ENCODE measurements at regions not wholly inside any gene's neighbourhood (a gene's known extent, or its start where the extent isn't known, plus 50 kb on each side); places are given as distances from the start of the nearest gene placed in this dataset.

DNA sequence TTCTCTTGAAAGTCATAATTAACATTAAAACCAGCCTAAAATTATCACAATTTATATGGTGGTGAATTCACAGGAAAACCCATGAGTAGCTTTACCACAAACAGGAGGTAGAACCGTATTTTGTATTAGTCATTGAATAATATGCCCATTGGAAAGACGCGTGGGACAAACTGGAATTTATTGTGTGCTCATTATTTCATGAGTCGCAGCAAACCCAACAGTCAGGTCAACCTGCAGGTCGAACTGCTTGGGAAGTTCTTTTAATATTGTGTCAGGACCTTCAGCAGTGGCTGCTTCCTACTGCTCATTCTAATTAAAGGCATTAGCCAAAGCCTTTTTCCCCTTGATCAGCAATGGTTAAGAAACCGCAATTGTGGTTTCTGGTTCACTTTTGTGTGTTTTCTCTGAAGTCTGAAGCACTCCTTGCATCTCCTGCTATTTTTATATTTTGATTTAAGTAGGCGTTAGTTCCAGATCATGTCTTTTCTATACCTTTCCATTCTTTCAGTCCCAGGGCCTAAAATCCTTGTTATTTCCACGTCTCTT lies 100.1 kb downstream of the RAB11FIP2 start:
- DNase-seq (ENCODE audit: low read depth) = peak; percentile 59
- no peak for FAIRE-seq
- Histone ChIP-seq H3K27me3 (ENCODE audit: control insufficient read depth, insufficient read depth, low read length) (no peaks in the 10 kb centered on the region), H3K4me3 (ENCODE audit: low read depth, low read length) (no peak overlapping the region), H3K36me3 (ENCODE audit: control insufficient read depth, insufficient read depth, low read length) (no peaks in the 10 kb centered on the region)
- TF ChIP-seq, protein P1, sequence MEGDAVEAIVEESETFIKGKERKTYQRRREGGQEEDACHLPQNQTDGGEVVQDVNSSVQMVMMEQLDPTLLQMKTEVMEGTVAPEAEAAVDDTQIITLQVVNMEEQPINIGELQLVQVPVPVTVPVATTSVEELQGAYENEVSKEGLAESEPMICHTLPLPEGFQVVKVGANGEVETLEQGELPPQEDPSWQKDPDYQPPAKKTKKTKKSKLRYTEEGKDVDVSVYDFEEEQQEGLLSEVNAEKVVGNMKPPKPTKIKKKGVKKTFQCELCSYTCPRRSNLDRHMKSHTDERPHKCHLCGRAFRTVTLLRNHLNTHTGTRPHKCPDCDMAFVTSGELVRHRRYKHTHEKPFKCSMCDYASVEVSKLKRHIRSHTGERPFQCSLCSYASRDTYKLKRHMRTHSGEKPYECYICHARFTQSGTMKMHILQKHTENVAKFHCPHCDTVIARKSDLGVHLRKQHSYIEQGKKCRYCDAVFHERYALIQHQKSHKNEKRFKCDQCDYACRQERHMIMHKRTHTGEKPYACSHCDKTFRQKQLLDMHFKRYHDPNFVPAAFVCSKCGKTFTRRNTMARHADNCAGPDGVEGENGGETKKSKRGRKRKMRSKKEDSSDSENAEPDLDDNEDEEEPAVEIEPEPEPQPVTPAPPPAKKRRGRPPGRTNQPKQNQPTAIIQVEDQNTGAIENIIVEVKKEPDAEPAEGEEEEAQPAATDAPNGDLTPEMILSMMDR (IDR thresholded peaks at IDR 0.05; ENCODE audit: insufficient read depth, low read length, severe bottlenecking) = no peak

DNA sequence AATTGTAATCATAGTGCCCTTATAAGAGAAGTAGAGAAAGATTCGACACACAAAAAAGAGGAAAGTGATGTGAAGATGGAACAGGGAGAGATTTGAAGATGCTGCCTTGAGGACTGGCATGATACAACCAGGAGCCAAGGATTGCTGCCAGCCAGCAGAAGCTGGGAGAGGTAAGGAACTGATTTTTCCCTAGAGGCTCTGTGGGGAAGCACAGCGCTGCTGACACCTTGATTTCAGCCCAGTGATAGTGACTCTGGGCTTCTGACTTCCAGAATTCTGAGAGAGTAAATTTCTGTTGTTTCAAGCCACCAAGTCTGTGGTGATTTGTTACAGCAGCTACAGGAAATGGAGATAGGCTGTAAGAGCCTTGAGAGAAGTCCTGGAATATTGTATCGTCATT lies 98.2 kb downstream of the RAB11FIP2 start:
- Histone ChIP-seq H3K27me3 (ENCODE audit: control insufficient read depth, insufficient read depth, low read length) (no peaks in the 10 kb centered on the region), H3K4me3 (ENCODE audit: low read depth, low read length) (no peak overlapping the region), H3K36me3 (ENCODE audit: control insufficient read depth, insufficient read depth, low read length) (no peaks in the 10 kb centered on the region)
- no peak for FAIRE-seq
- DNase-seq (ENCODE audit: low read depth) = no peak
- TF ChIP-seq, protein P1 (IDR thresholded peaks at IDR 0.05; ENCODE audit: insufficient read depth, low read length, severe bottlenecking) = no peak

DNA sequence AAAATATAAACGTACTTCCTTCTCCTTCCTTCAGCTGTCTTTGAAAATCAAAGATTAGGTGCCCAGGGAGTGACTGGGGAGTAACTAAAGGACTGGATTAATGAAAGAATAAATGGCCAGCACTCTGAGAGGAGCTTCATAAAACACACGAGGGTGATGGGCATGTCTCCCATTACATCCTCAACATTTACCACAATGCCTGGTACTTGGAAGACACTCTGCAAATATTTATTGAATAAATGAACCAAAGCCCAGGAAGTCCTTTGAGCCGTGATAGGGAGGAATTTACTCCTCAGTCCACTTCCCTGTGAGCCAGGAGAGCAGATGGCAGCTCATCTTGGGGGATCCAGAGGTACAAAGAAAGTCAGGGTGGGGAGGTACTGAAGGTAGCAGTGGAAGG lies 96.3 kb downstream of the RAB11FIP2 start:
- TF ChIP-seq, protein P1 (IDR thresholded peaks at IDR 0.05; ENCODE audit: insufficient read depth, low read length, severe bottlenecking) = no peak
- no peak for DNase-seq (ENCODE audit: low read depth)
- Histone ChIP-seq H3K4me3 (ENCODE audit: low read depth, low read length) (no peak overlapping the region), H3K27me3 (ENCODE audit: control insufficient read depth, insufficient read depth, low read length) (no peaks in the 10 kb centered on the region), H3K36me3 (ENCODE audit: control insufficient read depth, insufficient read depth, low read length) (no peaks in the 10 kb centered on the region)
- FAIRE-seq = no peak
